Forelimb muscle (tissue), 1 donor: ENCODE measurements at regions not wholly inside any gene's neighbourhood (a gene's known extent, or its start where the extent isn't known, plus 50 kb on each side); places are given as distances from the start of the nearest gene placed in this dataset.

Experiments
- DNase-seq: peaks from one replicate; pipeline ENCODE4 v3.0.0-alpha.2; 2013; ENCODE audit warnings: low read depth

- no peak for DNase-seq
Measured at GRCh38 chr13:73131247-73131646, 72.4 kb downstream of the KLF5 start.

GRCh38 chr13:73129023-73129422 lies 70.2 kb downstream of the KLF5 start:
- no peak for DNase-seq
